HFF-Myc (cell line): ENCODE measurements at regions not wholly inside any gene's neighbourhood (a gene's known extent, or its start where the extent isn't known, plus 50 kb on each side); places are given as distances from the start of the nearest gene placed in this dataset.

Experiments used
- DNase-seq: peaks from one replicate; pipeline ENCODE4 v3.0.0-alpha.2; 2011; ENCODE audit warnings: low read depth; ENCODE audit errors: extremely low read depth
- H3K4me3 ChIP-seq: replicated peaks from 2 replicates; pipeline ENCODE4 v1.5.1; 2011; ENCODE audit warnings: low read depth, mild to moderate bottlenecking, control low read depth, low read length
- TF ChIP-seq, protein P1 (sequence below): IDR thresholded peaks from 2 replicates; pipeline ENCODE4 v1.5.1; 2012; ENCODE audit warnings: mild to moderate bottlenecking, low read depth, low read length, control low read depth; ENCODE audit errors: missing control alignments

- TF ChIP-seq, protein P1, sequence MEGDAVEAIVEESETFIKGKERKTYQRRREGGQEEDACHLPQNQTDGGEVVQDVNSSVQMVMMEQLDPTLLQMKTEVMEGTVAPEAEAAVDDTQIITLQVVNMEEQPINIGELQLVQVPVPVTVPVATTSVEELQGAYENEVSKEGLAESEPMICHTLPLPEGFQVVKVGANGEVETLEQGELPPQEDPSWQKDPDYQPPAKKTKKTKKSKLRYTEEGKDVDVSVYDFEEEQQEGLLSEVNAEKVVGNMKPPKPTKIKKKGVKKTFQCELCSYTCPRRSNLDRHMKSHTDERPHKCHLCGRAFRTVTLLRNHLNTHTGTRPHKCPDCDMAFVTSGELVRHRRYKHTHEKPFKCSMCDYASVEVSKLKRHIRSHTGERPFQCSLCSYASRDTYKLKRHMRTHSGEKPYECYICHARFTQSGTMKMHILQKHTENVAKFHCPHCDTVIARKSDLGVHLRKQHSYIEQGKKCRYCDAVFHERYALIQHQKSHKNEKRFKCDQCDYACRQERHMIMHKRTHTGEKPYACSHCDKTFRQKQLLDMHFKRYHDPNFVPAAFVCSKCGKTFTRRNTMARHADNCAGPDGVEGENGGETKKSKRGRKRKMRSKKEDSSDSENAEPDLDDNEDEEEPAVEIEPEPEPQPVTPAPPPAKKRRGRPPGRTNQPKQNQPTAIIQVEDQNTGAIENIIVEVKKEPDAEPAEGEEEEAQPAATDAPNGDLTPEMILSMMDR: no peak
- H3K4me3 ChIP-seq: no peak overlapping the region
- no peak for DNase-seq
Observed at GRCh38 chr14:42307239-42307825, 700.7 kb downstream of the LRFN5 start.

DNA sequence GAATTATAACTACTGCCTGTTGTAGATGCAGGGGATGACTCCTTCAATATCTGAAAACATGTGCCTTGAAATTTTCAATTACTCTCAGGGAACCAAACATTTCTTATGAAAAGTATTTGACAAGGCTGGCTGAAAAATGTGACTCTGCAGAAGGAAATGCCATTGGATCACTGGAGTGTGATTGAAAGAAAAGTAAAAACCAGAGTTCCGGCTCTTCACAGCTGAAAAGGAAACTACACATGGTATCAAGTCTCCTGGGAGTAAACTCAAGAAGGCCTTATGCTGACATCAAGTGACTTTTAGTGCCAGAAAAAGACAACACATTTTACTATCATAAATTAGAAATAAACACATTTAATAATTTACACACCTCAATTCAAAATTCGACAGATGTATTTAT is 693.0 kb downstream of the LRFN5 start:
- TF ChIP-seq, protein P1: no peak
- no peak for DNase-seq
- no peak overlapping the region for H3K4me3 ChIP-seq

DNA sequence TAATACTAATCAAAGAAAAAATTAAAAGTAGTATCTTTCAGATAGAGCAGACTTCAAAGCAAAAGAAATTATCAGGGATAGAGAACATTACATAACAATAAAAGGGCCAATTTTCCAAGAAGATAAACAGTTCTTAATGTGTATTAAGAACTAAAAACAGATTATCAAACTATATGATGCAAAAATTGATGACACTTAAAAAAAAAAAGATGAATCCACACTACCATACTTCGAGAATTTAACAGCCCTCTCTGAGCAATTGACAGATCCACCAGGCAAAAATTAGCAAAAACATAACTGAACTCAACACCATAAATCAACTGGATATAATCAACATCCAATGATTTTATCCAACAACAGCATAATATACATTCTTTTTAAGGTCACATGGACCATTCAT is 686.5 kb downstream of the LRFN5 start:
- H3K4me3 ChIP-seq: no peak overlapping the region
- TF ChIP-seq, protein P1: no peak
- no peak for DNase-seq

DNA sequence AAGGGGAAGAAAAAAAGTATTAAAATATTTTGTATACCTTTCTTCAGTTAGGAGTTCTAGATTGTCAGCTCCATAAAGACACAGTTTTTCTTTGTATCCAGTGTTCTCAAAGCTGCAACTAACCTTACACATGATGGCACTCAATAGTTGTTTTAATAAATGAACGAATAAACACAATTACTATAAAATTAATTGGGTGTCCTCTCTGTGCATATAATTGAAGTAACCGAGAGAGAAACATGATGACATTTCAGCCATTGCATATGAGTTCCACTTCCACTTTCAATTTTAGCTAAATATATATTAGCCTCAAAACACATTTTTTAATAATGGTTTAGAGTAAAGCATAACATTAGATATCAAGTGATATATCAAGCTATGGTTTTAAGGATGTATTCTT is 671.2 kb downstream of the LRFN5 start:
- H3K4me3 ChIP-seq: no peak overlapping the region

DNA sequence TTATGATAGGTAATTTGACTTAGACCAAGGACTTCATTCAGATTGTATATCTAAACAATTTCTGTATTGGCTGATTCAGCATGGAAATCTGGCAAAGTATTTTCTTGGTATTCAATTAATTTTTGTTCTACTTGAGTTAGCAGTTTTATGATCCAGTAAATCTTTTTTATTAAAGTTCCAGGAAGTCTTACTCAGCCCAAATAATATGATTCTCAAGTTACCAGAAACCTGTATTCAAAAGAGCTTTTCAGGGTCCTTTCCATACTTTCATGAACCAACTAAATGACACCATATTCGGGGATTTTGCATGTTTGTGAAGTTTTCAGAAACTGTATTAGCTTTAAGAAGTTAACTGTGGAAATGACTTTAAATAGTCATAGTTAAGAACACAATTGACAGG is 662.6 kb downstream of the LRFN5 start:
- no peak overlapping the region for H3K4me3 ChIP-seq
- TF ChIP-seq, protein P1: no peak

More for the DNA sequence above, 671.2 kb downstream of the LRFN5 start:
- DNase-seq: no peak
- TF ChIP-seq, protein P1: no peak

GRCh38 chr14:42248131-42248530 is 641.5 kb downstream of the LRFN5 start:
- no peak overlapping the region for H3K4me3 ChIP-seq
- TF ChIP-seq, protein P1: no peak
- no peak for DNase-seq

More for the DNA sequence above, 662.6 kb downstream of the LRFN5 start:
- no peak for DNase-seq

- TF ChIP-seq, protein P1: no peak
- no peak for DNase-seq
- no peak overlapping the region for H3K4me3 ChIP-seq
Observed at GRCh38 chr14:42241101-42241500, 634.4 kb downstream of the LRFN5 start.
